GM18499 (cell line): ENCODE measurements at regions not wholly inside any gene's neighbourhood (a gene's known extent, or its start where the extent isn't known, plus 50 kb on each side); places are given as distances from the start of the nearest gene placed in this dataset.

Source experiments
- ATAC-seq: cut with Tn5 transposase; IDR thresholded peaks from one replicate; pipeline ENCODE4 v1.9.1; 2021; ENCODE audit warnings: moderate number of reproducible peaks; ENCODE audit not compliant: insufficient read depth, unreplicated experiment

DNA sequence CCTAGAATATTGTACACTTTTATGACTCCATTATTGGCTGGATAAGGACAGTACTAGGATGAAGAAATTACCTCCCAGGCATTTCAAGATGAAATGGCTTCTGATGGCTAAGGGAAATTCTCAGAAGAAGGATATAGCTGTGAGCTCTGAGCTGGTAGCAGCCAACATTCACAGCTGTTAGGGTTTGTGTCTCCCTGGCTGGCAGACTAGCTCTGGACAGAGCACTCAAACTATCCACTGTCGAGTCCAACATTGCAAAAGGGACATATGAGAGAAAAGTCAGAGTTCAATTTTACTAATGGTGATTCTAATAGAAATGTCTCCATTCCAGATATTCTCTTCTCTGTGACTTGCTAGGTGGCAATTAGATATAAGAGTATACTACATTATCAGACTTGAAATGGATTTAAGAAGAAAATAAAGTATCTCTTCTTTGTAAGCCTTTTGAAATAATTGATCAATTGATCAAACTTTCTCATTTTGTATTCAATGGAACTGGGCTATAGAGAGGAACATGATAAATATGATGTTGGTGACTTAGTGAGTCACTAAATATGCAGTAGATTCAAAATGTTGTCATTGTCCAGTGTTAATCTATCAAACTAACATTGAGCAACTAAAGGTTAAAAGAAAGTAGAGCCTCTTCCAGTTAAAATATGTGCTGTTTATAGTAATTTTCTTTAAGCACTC is 1920.3 kb downstream of the SUCLG1 start:
- ATAC-seq, result no peak

DNA sequence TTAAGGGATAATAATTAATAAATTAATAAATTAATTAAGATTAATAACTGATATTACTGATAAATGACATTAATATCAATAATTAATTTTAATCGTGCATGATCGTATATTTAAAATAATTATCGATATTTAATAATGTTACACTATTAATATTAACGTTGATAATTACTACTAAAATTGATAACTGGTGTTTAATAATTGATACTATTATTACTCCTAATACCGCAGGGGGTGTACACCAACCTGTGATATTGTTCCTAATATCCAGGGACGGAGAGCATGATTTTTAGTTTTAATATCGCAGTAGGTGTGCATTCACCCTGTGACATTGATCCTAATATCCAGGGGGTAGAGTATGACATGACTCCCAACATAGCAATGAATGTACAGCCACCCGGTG is 1930.8 kb downstream of the SUCLG1 start:
- ATAC-seq, result no peak

- no peak for ATAC-seq
Observed at GRCh38 chr2:82527124-82527523, 1932.0 kb downstream of the SUCLG1 start.

- ATAC-seq, result no peak
Observed at GRCh38 chr2:82526277-82526676, 1932.8 kb downstream of the SUCLG1 start.

DNA sequence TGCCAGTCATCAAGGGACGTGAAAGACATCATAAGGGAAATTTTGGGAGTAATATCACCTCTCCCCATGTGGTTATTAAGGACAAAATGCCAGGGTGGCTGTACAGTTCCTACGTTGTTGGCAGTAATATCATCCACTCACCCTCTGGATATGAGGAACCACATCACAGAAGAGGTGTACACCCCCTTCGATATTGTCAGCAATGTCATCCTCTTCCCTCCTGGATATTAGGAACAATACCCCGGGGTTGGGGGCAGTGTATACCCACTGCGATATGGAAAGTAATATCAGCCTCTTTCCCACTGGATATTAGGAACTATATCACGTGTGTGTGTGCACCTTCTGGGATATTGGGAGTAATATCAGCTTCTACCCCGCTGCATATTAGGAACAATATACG is 1933.3 kb downstream of the SUCLG1 start:
- ATAC-seq, result no peak

DNA sequence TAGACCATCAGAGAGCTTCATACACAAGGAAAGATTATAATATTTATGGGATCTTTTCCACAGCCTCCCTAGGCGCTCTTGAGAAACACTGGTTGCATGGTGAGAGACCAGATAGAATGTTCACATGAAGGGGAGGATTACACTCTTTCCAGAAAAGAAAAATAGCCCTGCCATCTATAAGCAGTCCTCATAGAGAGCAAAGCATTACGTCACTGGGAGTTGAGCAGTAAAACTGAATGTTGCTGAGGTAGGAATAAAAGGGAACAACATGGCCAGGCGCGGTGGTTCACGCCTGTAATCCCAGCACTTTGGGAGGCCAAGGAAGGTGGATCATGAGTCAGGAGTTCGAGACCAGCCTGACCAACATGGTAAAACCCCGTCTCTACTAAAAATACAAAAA is 1934.3 kb downstream of the SUCLG1 start:
- no peak for ATAC-seq

DNA sequence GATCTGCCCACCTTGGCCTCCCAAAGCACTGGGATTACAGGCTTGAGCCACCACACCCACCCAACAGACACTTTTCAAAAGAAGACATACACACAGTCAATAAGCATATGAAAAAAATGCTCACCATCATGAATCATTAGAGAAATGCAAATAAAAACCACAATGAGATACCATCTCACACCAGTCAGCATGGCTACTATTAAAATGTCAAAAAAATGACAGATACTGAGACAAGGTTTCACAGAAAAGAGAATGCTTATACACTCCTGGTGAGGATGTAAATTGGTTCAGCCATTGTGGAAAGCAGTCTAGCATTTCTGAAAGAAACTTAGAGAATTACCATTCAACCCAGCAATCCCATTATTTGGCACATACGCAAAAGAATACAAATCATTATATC is 1947.2 kb downstream of the SUCLG1 start:
- no peak for ATAC-seq

- ATAC-seq, result no peak
Observed at GRCh38 chr2:82508702-82509101, 1950.4 kb downstream of the SUCLG1 start.

DNA sequence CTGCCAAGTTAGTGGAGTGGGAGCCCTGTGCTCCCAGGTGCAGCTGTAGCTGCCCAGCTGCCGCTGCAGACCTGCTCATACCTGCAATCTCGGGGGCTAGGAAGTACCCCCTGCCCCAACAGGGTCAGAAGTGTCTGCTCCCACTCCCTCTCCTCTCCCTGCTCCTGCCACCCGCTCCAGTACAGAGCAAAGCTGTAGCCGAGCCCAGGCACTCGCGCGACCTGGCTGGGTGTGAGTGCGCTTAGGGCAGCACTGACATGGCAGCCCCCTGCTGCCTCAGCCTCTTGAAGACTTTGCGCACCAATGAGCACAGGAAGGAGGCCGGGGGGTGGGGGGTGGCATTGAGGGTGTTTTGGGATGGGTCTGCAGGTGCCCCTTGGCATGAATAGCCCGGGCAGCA is 1951.4 kb downstream of the SUCLG1 start:
- ATAC-seq, result no peak

DNA sequence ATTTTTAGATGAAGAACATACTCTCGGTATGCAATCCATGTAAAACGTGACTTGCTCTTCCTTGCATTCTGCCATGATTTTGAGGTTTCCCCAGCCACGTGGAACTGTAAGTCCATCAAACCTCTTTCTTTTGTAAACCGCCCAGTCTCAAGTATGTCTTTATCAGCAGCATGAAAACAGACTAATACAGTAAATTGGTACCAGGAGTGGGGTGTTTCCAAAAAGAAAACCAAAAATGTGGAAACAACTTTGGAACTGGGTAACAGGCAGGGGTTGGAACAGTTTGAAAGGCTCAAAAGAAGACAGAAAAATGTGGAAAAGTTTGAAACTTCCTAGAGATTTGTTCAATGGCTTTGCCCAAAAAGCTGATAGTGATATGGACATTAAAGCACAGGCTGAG is 1957.9 kb downstream of the SUCLG1 start:
- no peak for ATAC-seq

DNA sequence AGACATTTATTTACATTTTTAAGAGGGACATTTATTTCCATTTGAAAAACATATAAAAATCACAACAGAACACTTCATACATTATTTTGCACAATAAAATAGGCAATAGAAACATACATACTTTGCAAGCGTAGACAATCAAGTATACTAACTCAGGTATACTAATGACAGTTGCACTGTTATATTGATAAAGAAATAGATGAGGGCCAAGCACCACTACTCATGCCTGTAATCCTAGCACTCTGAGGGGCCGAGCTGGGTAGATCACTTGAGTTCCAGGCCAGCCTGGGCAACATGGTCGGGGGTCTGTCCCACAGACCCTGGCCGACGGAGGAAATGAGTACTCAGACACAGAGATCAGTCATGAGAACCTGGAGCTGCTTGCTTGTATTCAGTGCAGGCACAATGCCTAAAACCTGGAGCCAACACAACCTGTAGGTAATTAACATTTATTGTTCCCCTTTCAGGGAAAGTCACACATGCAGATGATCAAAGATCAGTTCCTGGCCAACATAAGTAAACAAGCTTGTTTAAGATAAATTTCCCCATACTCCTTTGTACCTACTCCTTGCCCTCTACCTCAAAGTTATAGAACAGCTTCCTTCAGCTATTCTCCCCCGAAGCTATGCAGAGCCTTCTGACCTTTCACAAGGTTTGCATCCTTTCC is 1960.2 kb downstream of the SUCLG1 start:
- no peak for ATAC-seq

- ATAC-seq, result no peak
Observed at GRCh38 chr2:82494739-82495138, 1964.3 kb downstream of the SUCLG1 start.

GRCh38 chr2:82491591-82491990 is 1967.5 kb downstream of the SUCLG1 start:
- ATAC-seq, result no peak

GRCh38 chr2:82487354-82487753 is 1971.7 kb downstream of the SUCLG1 start:
- ATAC-seq, result no peak

DNA sequence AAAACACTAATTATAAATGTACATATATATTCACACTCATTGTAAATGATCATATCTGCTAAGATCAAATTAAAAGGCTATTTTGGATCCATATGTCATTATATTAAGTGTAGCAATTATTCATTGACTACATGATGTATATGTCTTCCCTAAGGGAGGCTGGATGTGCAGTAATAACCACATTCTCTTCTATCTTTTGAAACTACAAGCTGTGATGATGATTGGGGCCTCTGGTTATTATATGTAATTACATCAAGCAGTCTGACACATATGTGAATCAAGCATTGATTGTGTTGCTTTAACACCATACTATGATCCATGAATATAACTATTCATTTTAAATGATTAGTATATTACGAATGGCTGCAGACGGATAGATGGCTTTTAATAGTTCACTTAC is 1973.4 kb downstream of the SUCLG1 start:
- ATAC-seq, result no peak

DNA sequence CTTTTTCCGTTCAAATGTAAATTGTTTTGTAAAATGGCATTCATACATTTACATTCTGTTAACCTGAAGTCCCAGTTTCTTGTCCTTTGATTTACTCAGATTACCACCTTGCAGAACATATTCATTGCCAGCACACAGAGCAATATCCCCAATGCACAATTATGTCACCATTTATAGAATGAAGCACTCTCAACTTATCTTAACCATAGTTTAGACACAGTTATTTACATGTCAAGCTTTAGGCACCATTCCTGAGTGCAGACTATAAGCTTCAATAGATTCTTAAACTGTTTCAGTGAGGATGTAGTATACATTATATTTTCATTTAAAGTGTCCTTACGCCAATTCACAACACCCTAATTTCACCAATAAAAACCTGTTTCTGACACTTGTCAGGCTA is 1977.9 kb downstream of the SUCLG1 start:
- no peak for ATAC-seq

- no peak for ATAC-seq
Observed at GRCh38 chr2:82478641-82479040, 1980.4 kb downstream of the SUCLG1 start.

GRCh38 chr2:82476094-82476493 is 1983.0 kb downstream of the SUCLG1 start:
- ATAC-seq, result no peak

DNA sequence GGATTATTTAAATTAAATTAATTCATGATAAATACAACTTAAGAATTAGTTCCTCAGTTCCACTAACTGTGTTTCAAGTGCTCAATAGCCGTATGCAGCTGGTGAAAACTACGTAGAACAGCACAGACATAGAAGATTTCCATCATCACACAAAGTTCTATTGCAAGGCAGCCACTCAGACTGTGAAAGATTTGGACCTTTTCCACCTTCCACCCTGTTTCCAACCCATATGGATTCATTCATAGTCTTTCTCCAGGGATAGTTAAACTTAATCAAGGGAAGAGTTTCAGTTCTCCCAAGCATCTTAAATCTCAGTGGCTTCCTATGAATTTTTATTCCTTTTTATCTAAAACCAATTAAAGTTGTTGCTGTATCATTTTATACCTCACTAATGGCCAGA is 2030.8 kb downstream of the SUCLG1 start:
- ATAC-seq, result no peak

GRCh38 chr2:82412021-82412420 is 2047.1 kb downstream of the SUCLG1 start:
- ATAC-seq, result no peak

DNA sequence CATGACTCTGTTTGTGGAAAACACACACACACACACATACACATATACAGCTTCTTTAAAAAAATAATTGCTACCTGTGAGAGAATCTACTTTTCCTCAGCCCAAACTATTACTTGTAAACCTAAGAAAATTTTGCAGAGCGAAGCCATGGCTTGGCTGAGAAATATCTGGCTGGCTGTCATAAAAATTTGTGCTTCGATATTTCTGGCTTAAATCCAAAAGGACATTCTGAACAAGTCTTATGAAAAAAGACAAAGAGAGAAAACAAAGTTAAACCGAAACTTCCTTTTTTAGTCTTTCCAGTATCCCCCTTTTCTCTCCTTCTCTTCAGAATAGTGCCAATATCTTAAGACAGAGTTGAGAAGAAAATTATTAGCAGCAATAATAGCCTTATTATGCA is 2048.0 kb downstream of the SUCLG1 start:
- no peak for ATAC-seq

- no peak for ATAC-seq
Observed at GRCh38 chr2:82395531-82395930, 2063.5 kb downstream of the SUCLG1 start.
